Stimulated activated CD8-positive, alpha-beta memory T cell treated with anti-CD3 and anti-CD28 coated beads, Interleukin-12 subunit alpha, Interleukin-12 subunit beta, amount 100 ng/mL, for 24 hours (primary cell): ENCODE measurements at regions not wholly inside any gene's neighbourhood (a gene's known extent, or its start where the extent isn't known, plus 50 kb on each side); places are given as distances from the start of the nearest gene placed in this dataset.
"Not testable (repeated sequence)": the region's sequence is repeated elsewhere in the genome, so short reads cannot be mapped to it uniquely, and the experiment has no call there.

Source experiments
- DNase-seq: peaks from one replicate; pipeline ENCODE4 v3.0.0-alpha.2; 2020; ENCODE audit errors: extremely low read depth

DNA sequence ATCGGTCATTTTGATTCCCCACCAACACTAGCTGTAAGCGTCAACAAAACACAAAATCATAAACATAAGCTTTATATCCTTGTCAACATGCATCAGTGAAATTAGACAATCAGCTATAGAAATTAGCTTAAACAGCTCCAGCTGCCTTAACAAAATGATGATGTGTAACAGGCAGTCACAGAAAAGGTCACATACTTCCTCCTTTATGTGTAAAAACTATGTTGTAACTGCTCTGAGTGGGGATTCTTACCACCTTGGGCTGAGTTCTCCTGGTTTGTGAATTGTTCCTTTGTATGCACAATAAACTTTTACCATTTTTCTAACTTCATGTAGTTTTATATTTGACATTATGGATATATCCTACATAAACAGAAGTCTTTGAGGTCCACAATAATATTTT lies 73.9 kb upstream of the MAP9 start:
- no peak for DNase-seq

DNA sequence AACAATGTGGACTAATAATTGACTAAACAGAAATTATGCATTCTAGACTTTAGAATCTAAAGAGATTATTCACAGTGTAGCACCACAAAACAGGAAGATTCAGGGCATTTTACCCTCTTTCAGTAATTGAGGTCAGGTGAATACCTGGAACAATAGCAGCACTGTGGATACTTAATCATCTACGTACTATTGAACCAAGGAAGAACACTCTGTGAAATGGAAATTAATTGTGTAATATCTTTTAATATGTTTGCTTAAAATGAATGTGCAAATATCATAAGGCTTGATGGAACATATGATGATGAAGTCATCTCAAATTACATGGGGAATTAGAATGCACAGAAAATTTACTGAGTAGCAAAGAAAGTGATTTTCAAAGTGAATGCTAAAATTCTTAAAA lies 68.5 kb upstream of the MAP9 start:
- no peak for DNase-seq

DNA sequence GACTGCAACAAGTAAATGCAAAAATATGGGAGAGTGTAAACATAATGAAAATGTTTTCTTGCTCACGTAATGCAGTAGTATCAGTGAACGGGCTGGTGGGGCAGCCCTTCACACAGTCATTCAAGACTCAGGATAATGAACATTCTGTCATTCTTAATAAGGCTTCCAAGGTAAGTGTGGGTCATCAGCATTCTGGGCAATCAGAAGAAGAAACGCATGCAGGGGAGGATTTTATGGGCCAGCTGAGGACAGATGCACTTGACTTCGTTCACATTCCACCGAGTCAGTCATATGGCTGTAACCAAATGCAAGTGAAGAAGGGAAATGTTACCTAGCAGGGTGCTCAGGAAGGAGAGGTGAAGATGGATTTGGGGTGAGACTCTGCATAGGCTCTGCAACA lies 68.0 kb upstream of the MAP9 start:
- no peak for DNase-seq

DNA sequence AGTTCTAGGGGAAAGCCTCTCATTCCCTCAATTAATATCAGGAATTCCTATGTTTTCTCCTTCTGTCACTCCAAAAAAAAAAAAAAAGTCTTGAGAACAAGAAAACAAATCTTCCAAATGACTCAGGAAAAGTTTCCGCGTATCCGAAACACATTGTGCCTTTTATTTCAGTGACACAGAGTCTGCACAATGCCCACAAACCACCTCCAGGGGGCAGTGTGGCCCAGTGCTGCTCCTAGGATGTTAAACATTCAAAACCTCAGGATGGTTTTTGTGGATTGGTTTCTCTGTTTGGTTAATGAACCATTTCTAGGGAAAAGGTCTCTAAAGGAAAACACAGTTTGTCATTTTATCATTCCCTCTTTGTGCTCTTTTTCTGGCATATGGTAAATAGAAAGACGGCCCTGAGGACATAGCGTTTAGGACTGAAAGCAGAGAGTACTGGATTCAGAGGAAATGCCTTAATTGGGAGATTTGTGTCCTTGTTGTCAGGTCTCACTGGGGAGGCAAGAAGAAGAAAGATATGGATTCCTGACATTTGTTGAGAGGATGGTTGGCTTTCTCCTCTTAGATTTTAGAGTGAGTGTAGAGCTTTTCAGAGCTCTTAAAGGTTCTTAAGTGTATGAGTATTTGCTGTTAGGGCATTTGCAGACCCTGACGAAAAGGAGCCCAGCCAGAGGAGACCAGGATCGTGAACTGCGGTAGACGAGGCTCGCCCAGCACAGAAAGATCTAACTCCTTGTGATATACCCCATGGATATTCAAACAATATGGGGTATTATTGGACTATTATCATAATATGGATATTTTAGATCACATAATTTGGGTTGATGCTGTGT lies 65.7 kb upstream of the MAP9 start:
- peak; percentile 25 for DNase-seq

DNA sequence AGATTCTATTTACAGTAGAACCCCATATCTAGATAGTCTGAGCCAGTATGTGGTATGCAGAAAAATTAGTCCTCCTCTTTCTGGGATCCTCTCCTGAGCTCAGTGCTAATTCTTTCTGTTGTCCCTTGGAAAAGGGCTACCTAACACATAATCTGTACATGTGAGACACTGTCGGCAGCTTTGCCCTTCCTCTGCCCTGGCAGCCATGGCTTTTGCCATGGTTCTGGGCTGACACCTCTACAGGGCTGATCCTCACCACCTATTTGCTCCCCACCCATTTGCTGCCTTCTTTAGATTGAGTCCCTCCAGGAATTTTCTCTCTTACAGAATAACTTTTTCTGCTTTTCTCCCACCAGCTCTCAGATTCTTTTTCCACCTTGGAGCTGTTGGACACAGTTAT lies 64.7 kb upstream of the MAP9 start:
- DNase-seq = no peak

DNA sequence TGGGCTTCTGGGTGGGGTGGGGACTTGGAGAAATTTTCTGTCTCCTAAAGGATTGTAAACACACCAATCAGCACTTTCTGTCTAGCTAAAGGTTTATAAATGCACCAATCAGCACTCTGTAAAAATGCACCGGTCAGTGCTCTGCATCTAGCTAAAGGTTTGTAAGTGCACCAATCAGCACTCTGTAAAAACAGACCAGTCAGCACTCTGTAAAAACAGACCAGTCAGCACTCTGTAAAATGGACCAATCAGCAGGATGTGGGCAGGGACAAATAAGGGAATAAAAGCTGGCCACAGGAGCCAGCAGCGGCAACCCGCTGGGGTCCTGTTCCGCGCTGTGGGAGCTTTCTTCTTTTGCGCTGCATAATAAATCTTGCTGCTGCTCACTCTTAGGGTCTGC lies 63.0 kb upstream of the MAP9 start:
- DNase-seq = not testable (repeated sequence)

DNA sequence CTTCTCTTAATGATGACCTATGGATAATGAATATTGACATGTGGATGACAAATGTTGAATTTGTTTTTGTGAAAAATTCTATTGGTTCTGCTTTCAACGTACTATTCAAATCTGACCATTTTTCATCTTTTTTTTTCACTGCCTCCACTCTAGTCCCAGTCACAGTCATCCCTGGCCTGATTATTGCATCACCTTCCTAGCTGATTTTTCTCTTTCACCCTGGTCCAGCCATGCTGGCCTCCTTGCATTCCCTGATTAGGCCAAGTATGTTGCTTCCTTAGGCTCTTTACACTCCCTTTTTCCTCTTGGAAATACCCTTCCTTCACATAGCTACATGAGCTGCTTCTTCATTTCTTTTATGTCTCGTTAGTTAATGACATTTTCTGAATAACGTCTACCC lies 58.1 kb upstream of the MAP9 start:
- DNase-seq = no peak

DNA sequence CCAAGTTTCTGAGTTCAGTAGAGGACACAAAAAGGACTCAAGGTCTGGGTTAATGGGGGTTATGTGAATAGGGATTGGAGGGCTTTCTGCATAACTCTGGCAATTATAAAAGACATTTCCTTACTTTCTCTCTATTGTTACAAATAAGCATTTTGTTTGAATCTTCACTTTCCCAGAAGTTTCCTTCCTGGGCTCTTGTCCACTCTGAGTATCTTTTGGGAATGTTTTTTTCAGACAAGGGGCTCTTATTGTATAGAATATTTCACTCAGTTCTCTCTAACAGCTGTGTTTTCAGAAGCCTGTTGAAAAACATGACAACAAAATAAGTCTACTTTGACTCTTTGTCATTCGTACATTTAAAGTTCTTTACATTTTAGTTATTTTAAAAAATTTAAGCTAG lies 57.6 kb upstream of the MAP9 start:
- no peak for DNase-seq

DNA sequence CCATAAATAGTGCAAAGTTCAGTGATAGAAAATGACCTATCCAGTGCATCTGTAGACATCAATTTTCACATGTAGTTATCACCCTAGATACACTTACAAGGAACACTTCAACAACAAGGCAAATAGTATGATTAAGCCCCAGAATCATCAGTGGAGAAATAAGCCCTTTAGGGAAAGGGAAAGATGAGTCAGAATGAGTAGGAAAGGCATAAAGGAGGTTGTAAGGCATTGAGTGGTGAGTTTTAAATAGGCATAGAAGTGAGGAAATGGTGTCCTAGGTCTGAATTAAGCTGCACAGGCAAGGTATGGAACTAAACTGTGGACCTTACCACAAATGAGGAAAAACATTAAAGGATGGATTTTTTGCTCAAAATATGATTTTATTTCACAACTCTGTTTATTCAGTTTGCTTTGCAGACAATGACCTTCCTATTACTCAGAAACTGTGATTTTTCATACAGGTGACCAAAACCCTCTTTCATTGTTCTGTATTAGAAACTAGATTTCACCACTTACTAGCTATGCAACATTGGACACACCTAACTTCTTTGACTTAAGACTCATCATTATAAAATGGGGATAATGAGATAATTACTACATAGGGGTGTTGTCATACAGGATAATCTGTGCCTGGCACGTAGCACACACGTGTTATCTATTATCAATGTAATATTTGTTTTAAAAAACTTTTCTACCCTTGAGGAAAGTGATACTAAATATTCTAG lies 57.0 kb upstream of the MAP9 start:
- no peak for DNase-seq

DNA sequence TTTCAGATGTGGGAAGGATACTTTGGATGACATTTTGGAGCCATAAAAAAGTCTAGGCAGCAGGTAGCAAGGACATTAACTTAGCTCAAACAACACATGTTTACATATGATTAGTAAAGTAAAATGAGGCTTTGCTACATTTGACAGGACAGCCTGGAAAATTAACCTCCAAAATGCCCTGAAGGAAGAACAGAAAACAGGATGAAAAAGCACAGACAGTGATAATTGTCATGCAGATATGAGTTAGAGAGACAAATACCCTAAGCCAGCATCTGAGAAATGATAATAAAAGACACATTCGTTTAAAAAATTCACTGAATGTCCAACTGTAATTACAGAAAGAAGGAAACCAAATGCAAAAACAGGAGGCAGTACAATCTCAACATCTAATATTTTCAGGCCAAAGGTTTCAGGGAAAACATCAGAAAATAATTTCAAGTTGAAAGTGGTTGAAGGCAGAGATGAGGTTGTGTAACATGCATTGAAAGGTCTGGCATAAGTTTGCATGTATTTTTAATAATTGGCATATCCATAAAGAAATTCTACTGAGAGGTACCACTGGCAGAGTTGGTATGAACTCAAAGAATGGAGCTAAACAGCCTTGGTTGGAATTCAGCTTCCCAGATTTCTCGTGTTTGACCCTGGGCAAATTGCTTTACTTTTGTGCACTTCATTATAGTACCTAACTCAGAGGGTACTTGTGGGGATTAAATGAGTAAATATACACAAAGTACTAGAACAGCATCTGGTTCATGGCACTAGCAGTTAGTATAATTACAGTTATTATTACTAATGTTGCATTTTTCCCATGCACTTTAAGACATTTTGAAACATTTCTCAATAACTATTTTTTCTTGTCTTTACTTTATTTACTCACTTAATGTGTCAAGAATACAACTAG lies 54.4 kb upstream of the MAP9 start:
- DNase-seq = no peak

DNA sequence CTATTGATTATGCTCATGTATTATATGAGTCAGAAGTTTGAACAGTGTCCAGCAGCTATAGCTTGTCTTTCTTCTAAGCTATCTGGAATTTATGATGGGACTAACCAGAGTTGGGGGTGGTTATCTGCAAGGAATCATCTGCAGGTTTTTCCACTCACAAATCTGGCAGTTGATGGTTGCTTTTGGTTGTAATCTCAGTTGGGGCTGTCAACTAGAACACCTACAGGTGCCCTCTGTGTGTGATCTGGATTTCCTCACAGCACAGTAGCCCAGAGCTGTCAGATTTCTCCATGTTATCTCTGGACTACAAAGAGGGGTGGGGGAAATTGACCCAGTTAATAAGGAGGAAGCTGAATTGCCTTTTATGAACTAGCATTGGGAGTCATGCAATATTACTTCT lies 51.4 kb upstream of the MAP9 start:
- no peak for DNase-seq

DNA sequence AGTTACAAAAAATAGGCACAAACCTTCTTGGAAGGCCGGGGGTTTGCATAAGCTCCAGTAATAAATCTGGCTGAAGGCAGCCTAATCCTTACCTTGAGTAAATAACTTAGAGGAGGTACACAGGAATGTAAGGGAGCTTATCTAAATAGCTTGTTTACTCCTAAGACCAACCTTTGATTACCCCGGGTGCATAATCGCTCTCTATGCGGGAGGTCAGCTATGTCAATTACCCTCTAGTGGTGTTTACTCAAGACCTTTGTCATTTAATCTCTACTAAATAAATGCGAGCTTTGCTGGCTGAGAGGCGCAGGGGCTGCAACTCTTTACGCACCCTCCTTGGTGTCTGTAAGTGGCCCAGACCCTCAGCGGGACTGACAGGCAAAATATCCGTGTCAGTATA lies 50.2 kb upstream of the MAP9 start:
- DNase-seq = no peak
